Trophoblast cell (in vitro differentiated cells and primary cell): ENCODE measurements at regions not wholly inside any gene's neighbourhood (a gene's known extent, or its start where the extent isn't known, plus 50 kb on each side); places are given as distances from the start of the nearest gene placed in this dataset.

Experiments
- DNase-seq, 2 donors: peaks; one replicate each; pipeline ENCODE4 v3.0.0-alpha.2; 2016
- H2AFZ ChIP-seq: 2 replicates; pipeline ENCODE4 v1.6.1; 2013; ENCODE audit warnings: low read length, moderate library complexity, mild to moderate bottlenecking; ENCODE audit not compliant: insufficient read depth, poor library complexity
- H2AK5ac ChIP-seq: 2 replicates; pipeline ENCODE4 v1.6.1; 2013; ENCODE audit warnings: mild to moderate bottlenecking, low read length
- H2BK120ac ChIP-seq: 2 replicates; pipeline ENCODE4 v1.6.1; 2013; ENCODE audit warnings: low read length, mild to moderate bottlenecking, moderate library complexity; ENCODE audit not compliant: insufficient read depth, poor library complexity
- H2BK12ac ChIP-seq: 2 replicates; pipeline ENCODE4 v1.6.1; 2013; ENCODE audit warnings: mild to moderate bottlenecking, low read length, moderate library complexity
- H2BK5ac ChIP-seq: 2 replicates; pipeline ENCODE4 v1.6.1; 2013; ENCODE audit warnings: low read length, low read depth, moderate library complexity, mild to moderate bottlenecking; ENCODE audit not compliant: poor library complexity
- H3K14ac ChIP-seq: 2 replicates; pipeline ENCODE4 v1.6.1; 2013; ENCODE audit warnings: mild to moderate bottlenecking, low read length
- H3K18ac ChIP-seq: 2 replicates; pipeline ENCODE4 v1.6.1; 2013; ENCODE audit warnings: mild to moderate bottlenecking, low read length
- H3K23ac ChIP-seq: 2 replicates; pipeline ENCODE4 v1.6.1; 2013; ENCODE audit warnings: low read length
- H3K27ac ChIP-seq: 2 replicates; pipeline ENCODE4 v1.5.1; 2013; ENCODE audit warnings: low read depth, mild to moderate bottlenecking, inconsistent platforms, low read length, moderate library complexity
- H3K27me3 ChIP-seq: 2 replicates; pipeline ENCODE4 v1.6.1; 2013; ENCODE audit warnings: inconsistent platforms, mild to moderate bottlenecking, low read length, moderate library complexity; ENCODE audit not compliant: insufficient read depth
- H3K36me3 ChIP-seq, 2 experiments: 1 replicate in 1 of 2; 2 replicates in 1 of 2; pipeline ENCODE4 v1.6.1; 2013; ENCODE audit warnings: low read length in 2 of 2, mild to moderate bottlenecking in 2 of 2, moderate library complexity in 1 of 2; ENCODE audit not compliant: insufficient read depth in 2 of 2, control insufficient read depth in 1 of 2
- H3K4ac ChIP-seq: 2 replicates; pipeline ENCODE4 v1.6.1; 2013; ENCODE audit warnings: low read depth, mild to moderate bottlenecking, low read length, moderate library complexity
- H3K4me1 ChIP-seq, 2 experiments: 1 replicate in 1 of 2; 2 replicates in 1 of 2; pipeline ENCODE4 v1.6.1; 2013; ENCODE audit warnings: low read length in 2 of 2, mild to moderate bottlenecking in 2 of 2, moderate library complexity in 1 of 2; ENCODE audit not compliant: insufficient read depth in 2 of 2, control insufficient read depth in 1 of 2
- H3K4me2 ChIP-seq: 2 replicates; pipeline ENCODE4 v1.6.1; 2013; ENCODE audit warnings: inconsistent platforms, mild to moderate bottlenecking, low read length, moderate library complexity
- H3K4me3 ChIP-seq: 2 replicates; pipeline ENCODE4 v1.5.1; 2013; ENCODE audit warnings: mild to moderate bottlenecking, low read depth, low read length, inconsistent platforms
- H3K79me1 ChIP-seq: one replicate; pipeline ENCODE4 v1.6.1; 2013; ENCODE audit warnings: low read length
- H3K79me2 ChIP-seq: 2 replicates; pipeline ENCODE4 v1.6.1; 2013; ENCODE audit warnings: low read length, mild to moderate bottlenecking; ENCODE audit not compliant: control insufficient read depth, insufficient read depth, poor library complexity
- H3K9ac ChIP-seq: 2 replicates; pipeline ENCODE4 v1.6.1; 2013; ENCODE audit warnings: mild to moderate bottlenecking, low read length
- H3K9me3 ChIP-seq: 2 replicates; pipeline ENCODE4 v1.6.1; 2013; ENCODE audit warnings: low read depth, mild to moderate bottlenecking, control low read depth, inconsistent platforms, low read length; ENCODE audit not compliant: insufficient read depth
- H4K12ac ChIP-seq: 2 replicates; pipeline ENCODE4 v1.6.1; 2013; ENCODE audit warnings: low read depth, mild to moderate bottlenecking, low read length, moderate library complexity
- H4K8ac ChIP-seq: 2 replicates; pipeline ENCODE4 v1.6.1; 2013; ENCODE audit warnings: low read depth, mild to moderate bottlenecking, low read length, moderate library complexity
- H4K91ac ChIP-seq: one replicate; pipeline ENCODE4 v1.6.1; 2013; ENCODE audit warnings: low read depth, mild to moderate bottlenecking, low read length, moderate library complexity
- WGBS: extraction: QIAGEN DNeasy Blood & Tissue Kit; methylation state at CpG from one replicate; pipeline ENCODE4 v1.1.7; 2013; ENCODE audit warnings: missing lambda C conversion rate; ENCODE audit not compliant: insufficient read length, insufficient coverage; ENCODE audit errors: extremely low coverage; 5-methylcytosine and 5-hydroxymethylcytosine counted together

DNA sequence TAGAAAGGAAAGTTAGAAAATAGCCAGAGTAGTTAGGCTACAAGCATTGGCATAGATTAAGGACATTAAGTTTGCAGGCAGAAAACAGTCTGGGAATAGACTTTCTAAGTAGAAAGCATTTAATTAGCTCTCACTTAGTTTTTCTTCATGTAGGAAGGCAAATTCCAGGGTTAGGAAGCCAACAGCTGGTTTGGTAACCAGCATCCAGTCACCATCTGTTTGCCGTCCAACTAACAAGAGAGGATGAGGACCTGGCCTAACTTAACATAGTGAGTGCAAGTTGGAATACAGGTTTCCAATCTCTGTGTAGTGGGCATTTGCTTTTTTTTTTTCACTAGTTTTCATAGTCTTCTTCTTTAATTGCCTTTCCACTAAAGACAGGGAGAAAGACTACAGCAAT is 121.7 kb upstream of the NR3C1 start:
- no peak overlapping the region for H4K91ac ChIP-seq
- WGBS: no CpG with 5 or more reads among the region's 1 CpG
- H3K27me3 ChIP-seq: no peaks in the 10 kb centered on the region
- no peaks in the 10 kb centered on the region for H3K4me1 ChIP-seq
- no peak overlapping the region for H3K9ac ChIP-seq
- H3K14ac ChIP-seq: no peak overlapping the region
- no peak overlapping the region for H3K23ac ChIP-seq
- no peak overlapping the region for H3K4me3 ChIP-seq
- no peak overlapping the region for H2AK5ac ChIP-seq
- no peak overlapping the region for H3K4me2 ChIP-seq
- H3K27ac ChIP-seq: no peak overlapping the region
- H3K18ac ChIP-seq: no peak overlapping the region
- H4K12ac ChIP-seq: no peak overlapping the region
- DNase-seq: no peak
- no peak overlapping the region for H2BK5ac ChIP-seq
- H3K79me1 ChIP-seq: no peaks in the 10 kb centered on the region
- H3K79me2 ChIP-seq: no peaks in the 10 kb centered on the region
- no peak overlapping the region for H2AFZ ChIP-seq
- H3K9me3 ChIP-seq: no peaks in the 10 kb centered on the region
- H2BK12ac ChIP-seq: no peak overlapping the region
- no peak overlapping the region for H2BK120ac ChIP-seq
- H4K8ac ChIP-seq: no peak overlapping the region
- no peak overlapping the region for H3K4ac ChIP-seq
- no peaks in the 10 kb centered on the region for H3K36me3 ChIP-seq

DNA sequence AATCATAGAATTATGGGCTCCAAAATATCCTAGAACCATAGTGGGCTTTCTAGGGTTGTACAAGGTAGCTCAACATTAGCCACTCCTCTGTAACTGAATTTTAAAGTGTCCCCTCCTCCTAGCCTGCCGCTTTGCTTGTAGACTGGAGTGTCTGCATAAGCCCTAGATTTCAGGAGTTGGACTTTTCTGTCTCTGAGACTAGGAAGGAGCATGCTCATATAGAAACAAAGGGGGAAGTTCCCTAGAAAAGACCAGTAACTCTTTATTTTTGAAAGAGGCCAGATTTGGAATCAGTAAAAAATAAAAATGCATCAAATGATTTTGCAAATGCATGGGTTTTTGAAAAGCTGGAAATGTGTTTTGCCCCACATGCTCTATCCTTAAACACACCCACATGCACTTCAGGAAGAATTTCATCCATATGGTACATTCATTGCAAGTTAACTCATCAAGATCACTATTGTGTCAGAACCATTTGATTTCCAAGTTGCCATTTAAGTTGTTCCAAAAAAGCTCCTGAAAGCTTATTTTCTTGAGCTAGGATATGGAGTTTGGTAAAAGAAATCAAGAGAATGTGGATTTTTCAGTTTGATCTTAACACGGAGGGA is 121.0 kb upstream of the NR3C1 start:
- Histone ChIP-seq H3K36me3 (no peaks in the 10 kb centered on the region), H3K27me3 (no peaks in the 10 kb centered on the region), H2BK12ac (no peak overlapping the region), H3K79me1 (no peaks in the 10 kb centered on the region), H3K14ac (no peak overlapping the region), H2AFZ (no peak overlapping the region), H3K18ac (no peak overlapping the region), H3K9ac (no peak overlapping the region), H2BK120ac (no peak overlapping the region), H3K9me3 (no peaks in the 10 kb centered on the region), H3K4me3 (no peak overlapping the region), H4K8ac (no peak overlapping the region), H3K27ac (no peak overlapping the region), H4K91ac (no peak overlapping the region), H4K12ac (no peak overlapping the region), H3K23ac (no peak overlapping the region), H2AK5ac (no peak overlapping the region), H3K79me2 (no peaks in the 10 kb centered on the region), H3K4ac (no peak overlapping the region), H3K4me2 (no peak overlapping the region), H3K4me1 (no peaks in the 10 kb centered on the region), H2BK5ac (no peak overlapping the region)
- DNase-seq: no peak
- WGBS: no CpG with 5 or more reads among the region's 2 CpGs

DNA sequence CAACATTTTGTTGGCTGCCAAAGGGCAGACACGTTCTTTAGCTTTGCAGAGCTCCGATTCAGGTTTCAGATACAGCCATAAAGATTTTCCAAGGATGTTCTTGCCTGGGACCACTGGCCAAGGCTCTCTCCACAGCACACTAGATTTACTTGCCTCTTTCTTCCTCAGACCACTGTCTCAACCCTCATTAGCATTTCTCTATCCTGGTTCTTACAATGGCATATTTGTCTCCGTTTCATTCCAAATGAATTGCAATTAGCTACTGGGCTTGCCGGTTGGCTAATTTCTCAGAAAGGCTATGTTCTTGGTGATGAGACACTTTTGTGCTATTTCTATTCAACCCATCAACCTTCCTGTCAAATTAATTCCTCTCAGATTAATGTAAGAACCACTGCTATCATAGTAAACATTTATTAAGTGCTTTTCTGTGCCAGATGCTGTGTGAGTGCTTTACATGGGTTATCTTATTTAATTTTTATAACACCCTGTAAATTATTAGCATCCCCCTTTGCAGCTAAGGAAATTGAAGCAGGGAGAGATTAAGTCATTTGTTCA is 118.4 kb upstream of the NR3C1 start:
- Histone ChIP-seq H3K9me3 (no peaks in the 10 kb centered on the region), H3K27ac (no peak overlapping the region), H3K27me3 (no peaks in the 10 kb centered on the region), H3K18ac (no peak overlapping the region), H3K23ac (no peak overlapping the region), H3K4me2 (no peak overlapping the region), H4K12ac (no peak overlapping the region), H3K4me1 (no peaks in the 10 kb centered on the region), H3K4me3 (no peak overlapping the region), H3K9ac (no peak overlapping the region), H3K36me3 (no peaks in the 10 kb centered on the region), H2AFZ (no peak overlapping the region), H2BK5ac (no peak overlapping the region), H4K8ac (no peak overlapping the region), H2AK5ac (no peak overlapping the region), H3K79me1 (no peaks in the 10 kb centered on the region), H2BK12ac (no peak overlapping the region), H3K4ac (no peak overlapping the region), H3K14ac (no peak overlapping the region), H3K79me2 (no peaks in the 10 kb centered on the region), H4K91ac (no peak overlapping the region), H2BK120ac (no peak overlapping the region)
- no CpG with 5 or more reads among the region's 4 CpGs for WGBS
- no peak for DNase-seq

DNA sequence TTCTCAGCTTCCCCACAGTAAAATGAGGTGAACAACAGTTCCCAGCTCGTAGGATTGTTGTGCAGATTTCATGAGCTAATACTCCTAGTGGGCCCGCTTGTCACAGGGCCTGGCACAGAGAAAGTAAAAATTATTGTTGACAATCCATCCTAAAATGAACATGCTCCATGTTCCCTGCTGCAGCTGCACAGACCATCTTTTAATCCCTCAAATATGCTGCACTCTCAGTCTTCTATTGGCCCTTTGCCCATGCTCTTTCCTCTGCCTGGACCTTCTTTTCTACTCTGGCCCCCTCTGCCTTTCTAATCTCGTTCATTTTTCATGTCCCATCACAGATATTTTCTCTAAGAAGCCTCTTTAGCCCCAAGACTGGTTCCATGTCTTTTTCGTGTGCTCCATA is 117.7 kb upstream of the NR3C1 start:
- H3K14ac ChIP-seq: no peak overlapping the region
- no peak overlapping the region for H3K4me2 ChIP-seq
- no peak overlapping the region for H3K27ac ChIP-seq
- no peak overlapping the region for H2AFZ ChIP-seq
- no peak for DNase-seq
- H4K12ac ChIP-seq: no peak overlapping the region
- no peaks in the 10 kb centered on the region for H3K4me1 ChIP-seq
- no peak overlapping the region for H2BK120ac ChIP-seq
- no peak overlapping the region for H3K18ac ChIP-seq
- no peak overlapping the region for H2AK5ac ChIP-seq
- H3K79me1 ChIP-seq: no peaks in the 10 kb centered on the region
- H3K9ac ChIP-seq: no peak overlapping the region
- no peak overlapping the region for H2BK12ac ChIP-seq
- no peaks in the 10 kb centered on the region for H3K27me3 ChIP-seq
- no peak overlapping the region for H3K4me3 ChIP-seq
- H3K4ac ChIP-seq: no peak overlapping the region
- no peaks in the 10 kb centered on the region for H3K79me2 ChIP-seq
- H3K9me3 ChIP-seq: no peaks in the 10 kb centered on the region
- H4K91ac ChIP-seq: no peak overlapping the region
- H2BK5ac ChIP-seq: no peak overlapping the region
- H4K8ac ChIP-seq: no peak overlapping the region
- no peak overlapping the region for H3K23ac ChIP-seq
- H3K36me3 ChIP-seq: no peaks in the 10 kb centered on the region
- no CpG with 5 or more reads among the region's 4 CpGs for WGBS
